HL-60 (cell line): ENCODE measurements at regions not wholly inside any gene's neighbourhood (a gene's known extent, or its start where the extent isn't known, plus 50 kb on each side); places are given as distances from the start of the nearest gene placed in this dataset.

Source experiments
- DNase-seq, 2 experiments: peaks; one replicate each; pipeline ENCODE4 v3.0.0-alpha.2; 2010 to 2020; ENCODE audit warnings: low read depth in 1 of 2, low spot score in 1 of 2
- H3K27ac ChIP-seq: fragments of 250-450 bp; sonication (Bioruptor Pico); replicated peaks from 2 replicates; pipeline ENCODE4 v1.5.1; 2020; ENCODE audit warnings: mild to moderate bottlenecking, moderate library complexity
- H3K27me3 ChIP-seq: fragments of 250-450 bp; sonication (Bioruptor Pico); 2 replicates; pipeline ENCODE4 v1.5.1; 2021; ENCODE audit warnings: mild to moderate bottlenecking, moderate library complexity; ENCODE audit not compliant: insufficient read depth, poor library complexity, severe bottlenecking
- H3K4me3 ChIP-seq: replicated peaks from 2 replicates; pipeline ENCODE4 v1.5.1; 2011; ENCODE audit warnings: mild to moderate bottlenecking, control low read depth, low read length; ENCODE audit not compliant: insufficient read depth
- CTCF ChIP-seq: IDR thresholded peaks from one replicate; pipeline ENCODE4 v1.5.1; 2011; ENCODE audit warnings: low read length, control low read depth, inconsistent platforms; ENCODE audit not compliant: insufficient read depth
- GABPA ChIP-seq: IDR thresholded peaks from 2 replicates; pipeline ENCODE4 v1.6.1; 2012; ENCODE audit warnings: low read depth
- POLR2AphosphoS5 ChIP-seq: IDR thresholded peaks from 2 replicates; pipeline ENCODE4 v1.6.1; 2012; ENCODE audit warnings: low read depth
- SPI1 ChIP-seq: IDR thresholded peaks from 2 replicates; pipeline ENCODE4 v1.6.1; 2012; ENCODE audit warnings: low read depth, mild to moderate bottlenecking, borderline replicate concordance
- TF ChIP-seq, protein P1 (sequence below): IDR thresholded peaks from 2 replicates; pipeline ENCODE4 v1.6.1; 2012; ENCODE audit warnings: low read depth; ENCODE audit not compliant: insufficient replicate concordance

DNA sequence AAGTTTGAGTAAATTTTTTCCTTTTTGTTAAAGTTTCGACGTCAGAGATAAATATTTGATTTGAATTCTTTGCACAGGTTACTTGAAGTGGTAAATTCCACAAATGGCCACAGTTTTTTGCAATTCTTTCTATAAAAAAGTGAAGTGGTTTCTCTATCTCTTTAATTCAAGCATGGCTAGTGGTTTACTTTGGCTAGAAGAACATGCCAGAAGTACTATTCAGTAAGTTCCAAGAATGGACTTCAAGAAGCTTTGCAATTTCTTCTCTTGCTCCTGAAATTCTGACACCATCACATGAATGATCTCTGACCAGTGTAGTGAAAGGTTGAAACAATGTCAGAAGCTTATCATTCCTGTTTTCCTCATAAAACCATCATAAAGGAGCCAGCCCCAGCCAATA, 55.7 kb upstream of the RNPC3 start:
- no peak for TF ChIP-seq SPI1
- TF ChIP-seq, protein P1, sequence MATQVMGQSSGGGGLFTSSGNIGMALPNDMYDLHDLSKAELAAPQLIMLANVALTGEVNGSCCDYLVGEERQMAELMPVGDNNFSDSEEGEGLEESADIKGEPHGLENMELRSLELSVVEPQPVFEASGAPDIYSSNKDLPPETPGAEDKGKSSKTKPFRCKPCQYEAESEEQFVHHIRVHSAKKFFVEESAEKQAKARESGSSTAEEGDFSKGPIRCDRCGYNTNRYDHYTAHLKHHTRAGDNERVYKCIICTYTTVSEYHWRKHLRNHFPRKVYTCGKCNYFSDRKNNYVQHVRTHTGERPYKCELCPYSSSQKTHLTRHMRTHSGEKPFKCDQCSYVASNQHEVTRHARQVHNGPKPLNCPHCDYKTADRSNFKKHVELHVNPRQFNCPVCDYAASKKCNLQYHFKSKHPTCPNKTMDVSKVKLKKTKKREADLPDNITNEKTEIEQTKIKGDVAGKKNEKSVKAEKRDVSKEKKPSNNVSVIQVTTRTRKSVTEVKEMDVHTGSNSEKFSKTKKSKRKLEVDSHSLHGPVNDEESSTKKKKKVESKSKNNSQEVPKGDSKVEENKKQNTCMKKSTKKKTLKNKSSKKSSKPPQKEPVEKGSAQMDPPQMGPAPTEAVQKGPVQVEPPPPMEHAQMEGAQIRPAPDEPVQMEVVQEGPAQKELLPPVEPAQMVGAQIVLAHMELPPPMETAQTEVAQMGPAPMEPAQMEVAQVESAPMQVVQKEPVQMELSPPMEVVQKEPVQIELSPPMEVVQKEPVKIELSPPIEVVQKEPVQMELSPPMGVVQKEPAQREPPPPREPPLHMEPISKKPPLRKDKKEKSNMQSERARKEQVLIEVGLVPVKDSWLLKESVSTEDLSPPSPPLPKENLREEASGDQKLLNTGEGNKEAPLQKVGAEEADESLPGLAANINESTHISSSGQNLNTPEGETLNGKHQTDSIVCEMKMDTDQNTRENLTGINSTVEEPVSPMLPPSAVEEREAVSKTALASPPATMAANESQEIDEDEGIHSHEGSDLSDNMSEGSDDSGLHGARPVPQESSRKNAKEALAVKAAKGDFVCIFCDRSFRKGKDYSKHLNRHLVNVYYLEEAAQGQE: no peak
- no peak for TF ChIP-seq CTCF
- DNase-seq: no peak
- Histone ChIP-seq H3K4me3 (no peak overlapping the region), H3K27me3 (no peaks in the 10 kb centered on the region), H3K27ac (no peak overlapping the region)

DNA sequence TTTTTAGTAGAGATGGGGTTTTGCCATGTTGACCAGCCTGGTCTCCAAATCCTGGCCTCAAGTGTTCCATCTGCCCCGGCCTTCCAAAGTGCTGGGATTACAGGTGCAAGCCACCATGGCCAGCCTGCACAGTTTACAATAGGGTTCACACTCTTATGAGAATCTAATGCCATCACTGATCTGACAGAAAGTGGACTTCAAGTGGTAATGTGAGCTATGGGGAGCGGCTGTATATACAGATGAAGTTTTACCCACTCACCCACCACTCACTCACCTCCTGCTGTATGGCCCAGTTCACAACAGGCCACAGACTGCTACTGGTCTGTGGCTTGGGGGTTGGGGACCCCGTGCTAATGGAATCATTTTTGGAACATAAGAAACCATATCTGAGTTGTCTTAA, 58.4 kb upstream of the RNPC3 start:
- no peak overlapping the region for H3K4me3 ChIP-seq
- TF ChIP-seq GABPA (no peak), POLR2AphosphoS5 (no peak), CTCF (no peak)
- TF ChIP-seq, protein P1: no peak
- H3K27ac ChIP-seq: no peak overlapping the region
- DNase-seq: no peak
- no peaks in the 10 kb centered on the region for H3K27me3 ChIP-seq

- DNase-seq: no peak
- no peak for TF ChIP-seq POLR2AphosphoS5
- TF ChIP-seq, protein P1: no peak
- no peak for TF ChIP-seq GABPA
- no peak for TF ChIP-seq SPI1
- TF ChIP-seq CTCF: no peak
- Histone ChIP-seq H3K27me3 (no peaks in the 10 kb centered on the region), H3K27ac (no peak overlapping the region), H3K4me3 (no peak overlapping the region)
These were observed 64.1 kb upstream of the RNPC3 start for GRCh38 chr1:103461161-103462105.
